Rectal smooth muscle tissue (tissue), 1 donor: ENCODE measurements at regions not wholly inside any gene's neighbourhood (a gene's known extent, or its start where the extent isn't known, plus 50 kb on each side); places are given as distances from the start of the nearest gene placed in this dataset.

Experiments
- H3K27ac ChIP-seq: one replicate; pipeline ENCODE4 v1.7.0; 2013; ENCODE audit warnings: low read depth, low read length, inconsistent platforms
- H3K27me3 ChIP-seq: one replicate; pipeline ENCODE4 v1.7.0; 2013; ENCODE audit warnings: low read length; ENCODE audit not compliant: control insufficient read depth, insufficient read depth
- H3K36me3 ChIP-seq: one replicate; pipeline ENCODE4 v1.7.0; 2013; ENCODE audit warnings: low read length; ENCODE audit not compliant: control insufficient read depth, insufficient read depth
- H3K4me1 ChIP-seq: one replicate; pipeline ENCODE4 v1.7.0; 2013; ENCODE audit warnings: low read length; ENCODE audit not compliant: control insufficient read depth, insufficient read depth
- H3K4me3 ChIP-seq: one replicate; pipeline ENCODE4 v1.7.0; 2013; ENCODE audit warnings: low read length
- H3K9ac ChIP-seq: one replicate; pipeline ENCODE4 v1.7.0; 2013; ENCODE audit warnings: low read length

GRCh38 chr6:137700161-137700560 lies 166.9 kb upstream of the TNFAIP3 start:
- no peak overlapping the region for H3K9ac ChIP-seq
- H3K27ac ChIP-seq: no peak overlapping the region
- H3K4me1 ChIP-seq: peaks cover 5% of the 10 kb centered on the region
- no peak overlapping the region for H3K4me3 ChIP-seq
- no peaks in the 10 kb centered on the region for H3K27me3 ChIP-seq
- H3K36me3 ChIP-seq: no peaks in the 10 kb centered on the region

- Histone ChIP-seq H3K27ac (no peak overlapping the region), H3K9ac (no peak overlapping the region), H3K4me3 (no peak overlapping the region), H3K36me3 (no peaks in the 10 kb centered on the region), H3K4me1 (peaks cover 3% of the 10 kb centered on the region), H3K27me3 (no peaks in the 10 kb centered on the region)
These were observed 166.1 kb upstream of the TNFAIP3 start for GRCh38 chr6:137700751-137701477.

- Histone ChIP-seq H3K36me3 (no peaks in the 10 kb centered on the region), H3K4me3 (no peak overlapping the region), H3K27ac (no peak overlapping the region), H3K9ac (no peak overlapping the region), H3K4me1 (peaks cover 3% of the 10 kb centered on the region), H3K27me3 (no peaks in the 10 kb centered on the region)
These were observed 165.1 kb upstream of the TNFAIP3 start for GRCh38 chr6:137701942-137702341.

- Histone ChIP-seq H3K27me3 (no peaks in the 10 kb centered on the region), H3K27ac (no peak overlapping the region), H3K36me3 (no peaks in the 10 kb centered on the region), H3K9ac (no peak overlapping the region), H3K4me3 (no peak overlapping the region), H3K4me1 (no peaks in the 10 kb centered on the region)
These were observed 164.2 kb upstream of the TNFAIP3 start for GRCh38 chr6:137702791-137703424.

GRCh38 chr6:137704802-137705159 lies 162.3 kb upstream of the TNFAIP3 start:
- Histone ChIP-seq H3K27ac (no peak overlapping the region), H3K4me1 (no peaks in the 10 kb centered on the region), H3K36me3 (no peaks in the 10 kb centered on the region), H3K4me3 (no peak overlapping the region), H3K27me3 (no peaks in the 10 kb centered on the region), H3K9ac (no peak overlapping the region)

GRCh38 chr6:137705160-137706082 lies 161.6 kb upstream of the TNFAIP3 start:
- no peak overlapping the region for H3K27ac ChIP-seq
- no peak overlapping the region for H3K9ac ChIP-seq
- H3K27me3 ChIP-seq: no peaks in the 10 kb centered on the region
- H3K4me1 ChIP-seq: no peaks in the 10 kb centered on the region
- H3K36me3 ChIP-seq: no peaks in the 10 kb centered on the region
- no peak overlapping the region for H3K4me3 ChIP-seq

- Histone ChIP-seq H3K4me3 (no peak overlapping the region), H3K4me1 (no peaks in the 10 kb centered on the region), H3K9ac (no peak overlapping the region), H3K27me3 (no peaks in the 10 kb centered on the region), H3K27ac (no peak overlapping the region), H3K36me3 (no peaks in the 10 kb centered on the region)
These were observed 160.8 kb upstream of the TNFAIP3 start for GRCh38 chr6:137706083-137706750.

GRCh38 chr6:137707038-137707589 lies 159.9 kb upstream of the TNFAIP3 start:
- no peaks in the 10 kb centered on the region for H3K27me3 ChIP-seq
- no peak overlapping the region for H3K9ac ChIP-seq
- no peaks in the 10 kb centered on the region for H3K36me3 ChIP-seq
- no peak overlapping the region for H3K4me3 ChIP-seq
- H3K4me1 ChIP-seq: no peaks in the 10 kb centered on the region
- H3K27ac ChIP-seq: no peak overlapping the region

GRCh38 chr6:137707590-137708360 lies 159.3 kb upstream of the TNFAIP3 start:
- Histone ChIP-seq H3K27me3 (no peaks in the 10 kb centered on the region), H3K4me1 (no peaks in the 10 kb centered on the region), H3K9ac (no peak overlapping the region), H3K4me3 (peak overlapping the region; percentile 1), H3K36me3 (no peaks in the 10 kb centered on the region), H3K27ac (no peak overlapping the region)

- Histone ChIP-seq H3K4me1 (no peaks in the 10 kb centered on the region), H3K27me3 (no peaks in the 10 kb centered on the region), H3K4me3 (peak overlapping the region; percentile 1), H3K36me3 (no peaks in the 10 kb centered on the region), H3K9ac (no peak overlapping the region), H3K27ac (no peak overlapping the region)
These were observed 158.6 kb upstream of the TNFAIP3 start for GRCh38 chr6:137708481-137708880.

GRCh38 chr6:137709424-137710236 lies 157.4 kb upstream of the TNFAIP3 start:
- no peaks in the 10 kb centered on the region for H3K4me1 ChIP-seq

More at GRCh38 chr6:137709424-137710236, 157.4 kb upstream of the TNFAIP3 start:
- H3K9ac ChIP-seq: no peak overlapping the region
- H3K36me3 ChIP-seq: no peaks in the 10 kb centered on the region
- no peak overlapping the region for H3K27ac ChIP-seq
- no peak overlapping the region for H3K4me3 ChIP-seq
- H3K27me3 ChIP-seq: no peaks in the 10 kb centered on the region
